SH-SY5Y (cell line): ENCODE measurements at regions not wholly inside any gene's neighbourhood (a gene's known extent, or its start where the extent isn't known, plus 50 kb on each side); places are given as distances from the start of the nearest gene placed in this dataset.

Source experiments
- GATA2 ChIP-seq: IDR thresholded peaks from 2 replicates; pipeline ENCODE4 v1.6.1; 2011; ENCODE audit warnings: mild to moderate bottlenecking, low read depth, low read length
- GATA3 ChIP-seq: IDR thresholded peaks from 2 replicates; pipeline ENCODE4 v1.6.1; 2011; ENCODE audit warnings: low read depth, mild to moderate bottlenecking, low read length, moderate library complexity

GRCh38 chr11:91650802-91651201, 573.8 kb upstream of the FAT3 start:
- no peak for TF ChIP-seq GATA2
- no peak for TF ChIP-seq GATA3
